SK-N-SH treated with all-trans-retinoic acid at 6 μM for 48 hours (cell line): ENCODE measurements at regions not wholly inside any gene's neighbourhood (a gene's known extent, or its start where the extent isn't known, plus 50 kb on each side); places are given as distances from the start of the nearest gene placed in this dataset.

Source experiments
- ARNTL ChIP-seq: fragments of 450-650 bp; formaldehyde crosslinking; IDR thresholded peaks from 2 replicates; pipeline ENCODE4 v1.5.0; 2020; ENCODE audit warnings: low read depth, mild to moderate bottlenecking, moderate library complexity, borderline replicate concordance
- PATZ1 ChIP-seq: fragments of 250-450 bp; sonication (Bioruptor Pico); IDR thresholded peaks from 2 replicates; pipeline ENCODE4 v1.8.0; 2020; ENCODE audit warnings: mild to moderate bottlenecking, moderate library complexity, borderline replicate concordance
- PPARA ChIP-seq: fragments of 250-450 bp; sonication (Bioruptor Pico); IDR thresholded peaks from 2 replicates; pipeline ENCODE4 v1.5.0; 2020; ENCODE audit warnings: mild to moderate bottlenecking, borderline replicate concordance

DNA sequence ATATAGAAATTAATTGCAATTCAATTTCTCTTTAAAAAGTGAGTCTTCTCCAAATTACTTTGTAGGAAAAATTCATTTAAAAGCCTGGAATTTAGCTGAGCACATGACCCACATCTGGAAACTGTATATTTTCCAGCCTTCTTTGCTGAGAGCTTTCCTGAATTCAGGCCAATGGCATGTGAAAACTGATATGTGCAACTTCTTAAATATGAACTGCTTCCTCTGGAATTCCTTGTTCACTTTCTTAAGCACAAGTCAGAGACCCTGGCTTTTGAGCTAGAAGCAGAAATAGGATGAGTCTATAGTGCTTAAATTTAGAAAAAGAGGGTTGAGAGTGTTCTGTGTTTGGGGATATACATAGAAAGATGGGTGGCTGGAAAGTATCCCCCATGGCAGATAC lies 365.1 kb upstream of the MTPN start:
- no peak for TF ChIP-seq PATZ1 (CRISPR knock-in tag)
- no peak for TF ChIP-seq PPARA
- TF ChIP-seq ARNTL (CRISPR knock-in tag), result no peak
